H9 (cell line): ENCODE measurements at regions not wholly inside any gene's neighbourhood (a gene's known extent, or its start where the extent isn't known, plus 50 kb on each side); places are given as distances from the start of the nearest gene placed in this dataset.

Source experiments
- DNase-seq: peaks from one replicate; pipeline ENCODE4 v3.0.0-alpha.2; 2017
- H2AFZ ChIP-seq: one replicate; pipeline ENCODE4 v1.6.1; 2013; ENCODE audit warnings: mild to moderate bottlenecking, low read length, control low read depth, moderate library complexity
- H2AK5ac ChIP-seq: 2 replicates; pipeline ENCODE4 v1.6.1; 2013; ENCODE audit warnings: low read length, control low read depth, mixed read lengths; ENCODE audit not compliant: insufficient read length
- H2BK120ac ChIP-seq: one replicate; pipeline ENCODE4 v1.6.1; 2013; ENCODE audit warnings: low read depth, mild to moderate bottlenecking, low read length, control low read depth, inconsistent platforms; ENCODE audit not compliant: poor library complexity, severe bottlenecking
- H2BK12ac ChIP-seq: 2 replicates; pipeline ENCODE4 v1.6.1; 2013; ENCODE audit warnings: low read length, control low read depth, mixed read lengths, low read depth; ENCODE audit not compliant: insufficient read length
- H2BK15ac ChIP-seq: 2 replicates; pipeline ENCODE4 v1.6.1; 2013; ENCODE audit warnings: low read depth, low read length, control low read depth
- H2BK20ac ChIP-seq: one replicate; pipeline ENCODE4 v1.6.1; 2013; ENCODE audit warnings: low read depth, mild to moderate bottlenecking, low read length, control low read depth, inconsistent platforms; ENCODE audit not compliant: poor library complexity, severe bottlenecking
- H2BK5ac ChIP-seq: 2 replicates; pipeline ENCODE4 v1.6.1; 2013; ENCODE audit warnings: low read length, control low read depth, mixed read lengths; ENCODE audit not compliant: insufficient read length
- H3K14ac ChIP-seq: 2 replicates; pipeline ENCODE4 v1.6.1; 2013; ENCODE audit warnings: low read length, control low read depth; ENCODE audit not compliant: insufficient read depth
- H3K18ac ChIP-seq: 2 replicates; pipeline ENCODE4 v1.6.1; 2013; ENCODE audit warnings: low read depth, mild to moderate bottlenecking, mixed read lengths, low read length, control low read depth; ENCODE audit not compliant: insufficient read length
- H3K23ac ChIP-seq: 2 replicates; pipeline ENCODE4 v1.6.1; 2013; ENCODE audit warnings: low read length, control low read depth, mixed read lengths, low read depth; ENCODE audit not compliant: insufficient read length
- H3K23me2 ChIP-seq: 2 replicates; pipeline ENCODE4 v1.6.1; 2013; ENCODE audit warnings: low read depth, mild to moderate bottlenecking, mixed read lengths, low read length, control low read depth; ENCODE audit not compliant: insufficient read length, poor library complexity, severe bottlenecking
- H3K27ac ChIP-seq: 2 replicates; pipeline ENCODE4 v1.5.1; 2013; ENCODE audit warnings: low read length, control low read depth, mixed read lengths, low read depth; ENCODE audit not compliant: insufficient read length
- H3K27me3 ChIP-seq: 2 replicates; pipeline ENCODE4 v1.6.1; 2013; ENCODE audit warnings: low read length, control low read depth, inconsistent platforms; ENCODE audit not compliant: insufficient read depth
- H3K4ac ChIP-seq: 2 replicates; pipeline ENCODE4 v1.6.1; 2013; ENCODE audit warnings: low read depth, mild to moderate bottlenecking, control low read depth, inconsistent platforms, low read length, moderate library complexity
- H3K4me1 ChIP-seq: 2 replicates; pipeline ENCODE4 v1.6.1; 2013; ENCODE audit warnings: low read length, control low read depth, inconsistent platforms; ENCODE audit not compliant: insufficient read depth
- H3K4me2 ChIP-seq: 2 replicates; pipeline ENCODE4 v1.6.1; 2013; ENCODE audit warnings: low read length, control low read depth, mixed read lengths; ENCODE audit not compliant: insufficient read length, insufficient read depth
- H3K56ac ChIP-seq: 2 replicates; pipeline ENCODE4 v1.6.1; 2013; ENCODE audit warnings: low read depth, mild to moderate bottlenecking, mixed read lengths, low read length, control low read depth; ENCODE audit not compliant: insufficient read length
- H3K79me1 ChIP-seq: 2 replicates; pipeline ENCODE4 v1.6.1; 2013; ENCODE audit warnings: low read depth, mild to moderate bottlenecking, moderate library complexity, low read length, control low read depth, inconsistent platforms; ENCODE audit not compliant: insufficient read depth, poor library complexity, severe bottlenecking
- H3K79me2 ChIP-seq: 2 replicates; pipeline ENCODE4 v1.6.1; 2013; ENCODE audit warnings: low read length, control low read depth, inconsistent platforms; ENCODE audit not compliant: insufficient read depth
- H3K9ac ChIP-seq: 2 replicates; pipeline ENCODE4 v1.6.1; 2013; ENCODE audit warnings: low read length, control low read depth, mixed read lengths; ENCODE audit not compliant: insufficient read length; ENCODE audit errors: extremely low read depth
- H3K9me3 ChIP-seq: one replicate; pipeline ENCODE4 v1.6.1; 2013; ENCODE audit warnings: low read depth, low read length, inconsistent platforms; ENCODE audit not compliant: control insufficient read depth
- H3T11ph ChIP-seq: one replicate; pipeline ENCODE4 v1.6.1; 2013; ENCODE audit warnings: mild to moderate bottlenecking, low read length, control low read depth, inconsistent platforms
- H4K20me1 ChIP-seq: one replicate; pipeline ENCODE4 v1.6.1; 2013; ENCODE audit not compliant: control insufficient read depth, insufficient read length, insufficient read depth
- H4K5ac ChIP-seq: 2 replicates; pipeline ENCODE4 v1.6.1; 2013; ENCODE audit warnings: low read depth, mild to moderate bottlenecking, mixed read lengths, low read length, control low read depth; ENCODE audit not compliant: insufficient read length
- H4K8ac ChIP-seq: replicated peaks from 2 replicates; pipeline ENCODE4 v1.6.1; 2013; ENCODE audit warnings: low read length, control low read depth, mixed read lengths, low read depth; ENCODE audit not compliant: insufficient read length
- H4K91ac ChIP-seq: 2 replicates; pipeline ENCODE4 v1.6.1; 2013; ENCODE audit warnings: low read depth, mild to moderate bottlenecking, moderate library complexity, mixed read lengths, low read length, control low read depth; ENCODE audit not compliant: insufficient read length
- H3K27ac Mint-ChIP-seq, 3 experiments: 2 replicates in 2 of 3; 3 replicates in 1 of 3; pipeline ENCODE4 v1.8.0; 2020 to 2021; ENCODE audit warnings: mixed read lengths in 3 of 3, mild to moderate bottlenecking in 1 of 3, moderate library complexity in 1 of 3
- H3K27me3 Mint-ChIP-seq: 2 replicates; pipeline ENCODE4 v1.8.0; 2021; ENCODE audit warnings: low read depth, mild to moderate bottlenecking, moderate library complexity, mixed read lengths
- H3K36me3 Mint-ChIP-seq, 3 experiments: 2 replicates in 2 of 3; 3 replicates in 1 of 3; pipeline ENCODE4 v1.8.0; 2020 to 2021; ENCODE audit warnings: low read depth in 3 of 3, mixed read lengths in 3 of 3; ENCODE audit not compliant: insufficient read depth in 1 of 3
- H3K4me1 Mint-ChIP-seq, 2 experiments: 2 replicates each; pipeline ENCODE4 v1.8.0; 2020; ENCODE audit warnings: mixed read lengths in 2 of 2
- H3K4me3 Mint-ChIP-seq, 2 experiments: 2 replicates in 1 of 2; 3 replicates in 1 of 2; pipeline ENCODE4 v1.8.0; 2020 to 2021; ENCODE audit warnings: mild to moderate bottlenecking in 2 of 2, mixed read lengths in 2 of 2, moderate library complexity in 1 of 2
- H3K9me3 Mint-ChIP-seq, 2 experiments: 2 replicates in 1 of 2; 3 replicates in 1 of 2; pipeline ENCODE4 v1.8.0; 2020; ENCODE audit warnings: mild to moderate bottlenecking in 2 of 2, mixed read lengths in 2 of 2, moderate library complexity in 1 of 2
- WGBS: extraction: QIAGEN DNeasy Blood & Tissue Kit; methylation state at CpG from one replicate; pipeline ENCODE4 v1.1.7; 2013; ENCODE audit warnings: missing lambda C conversion rate, low lambda C conversion rate, mixed read lengths; ENCODE audit not compliant: insufficient read length; ENCODE audit errors: extremely low coverage; 5-methylcytosine and 5-hydroxymethylcytosine counted together
- TF ChIP-seq, protein P1 (sequence below): fragments of 200-600 bp; sonication (generic); conservative IDR thresholded peaks from 3 replicates; pipeline ENCODE4 v1.8.0; 2021; ENCODE audit warnings: antibody characterized with exemption, mild to moderate bottlenecking

DNA sequence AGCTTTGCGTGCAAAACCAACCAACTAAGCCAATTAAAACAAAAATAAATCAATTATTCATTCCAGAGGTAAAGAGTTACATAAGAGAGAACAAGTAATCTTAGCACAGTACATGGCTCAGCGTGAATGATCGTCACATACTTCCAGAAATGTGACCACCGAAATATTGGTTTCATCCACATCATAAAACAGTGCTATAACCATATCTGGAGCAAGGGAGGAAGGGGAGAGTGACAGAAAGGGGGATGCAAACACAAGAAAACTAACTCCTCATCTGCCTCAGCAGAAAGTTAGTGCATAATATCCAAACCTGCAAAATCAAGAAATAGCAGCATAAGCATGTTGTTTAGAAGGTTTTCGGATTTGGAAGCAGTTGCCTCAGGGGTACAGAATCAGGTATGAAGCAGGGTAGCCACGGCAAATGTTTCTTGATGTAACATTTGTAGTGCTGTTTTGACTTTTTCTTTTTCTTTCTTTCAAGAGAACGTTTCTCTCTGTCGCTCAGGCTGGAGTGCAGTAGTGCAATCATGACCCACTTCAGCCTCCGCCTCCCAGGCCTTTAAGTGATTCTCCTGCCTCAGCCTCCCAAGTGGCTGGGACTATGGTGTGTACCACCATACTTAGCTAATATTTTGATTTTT is 93.9 kb upstream of the EGLN3 start:
- Mint-ChIP-seq H3K27me3 (0 out of 2 replicates have a peak, but pooled peaks cover 1% of the 10 kb centered on the region), H3K4me3 (no peak overlapping the region)
- H4K20me1 ChIP-seq = no peaks in the 10 kb centered on the region

More for the DNA sequence above, 93.9 kb upstream of the EGLN3 start:
- Histone ChIP-seq H3K79me1 (no peaks in the 10 kb centered on the region), H2BK12ac (no peak overlapping the region), H2AFZ (no peak overlapping the region), H2BK120ac (no peak overlapping the region), H3K79me2 (no peaks in the 10 kb centered on the region), H4K8ac (no peak overlapping the region), H3K23me2 (no peaks in the 10 kb centered on the region), H3K27ac (no peak overlapping the region), H4K91ac (no peak overlapping the region), H3K56ac (no peak overlapping the region), H3K9me3 (no peaks in the 10 kb centered on the region), H2BK5ac (no peak overlapping the region), H2BK20ac (no peak overlapping the region), H3K23ac (no peak overlapping the region), H2BK15ac (no peak overlapping the region), H3K27me3 (no peaks in the 10 kb centered on the region), H3K14ac (no peak overlapping the region), H3K4ac (no peak overlapping the region), H3K9ac (no peak overlapping the region), H2AK5ac (no peak overlapping the region), H3K18ac (no peak overlapping the region), H3K4me2 (no peak overlapping the region), H4K5ac (no peak overlapping the region), H3K4me1 (peaks cover 5% of the 10 kb centered on the region), H3T11ph (no peak overlapping the region)
- Mint-ChIP-seq H3K4me1 (peaks cover 5 to 8% of the 10 kb centered on the region in 2 experiments), H3K27ac (no peak overlapping the region; a peak in 1 of 7 replicates), H3K9me3 (no peaks in the 10 kb centered on the region), H3K36me3 (no peaks in the 10 kb centered on the region; a peak in 1 of 7 replicates)
- TF ChIP-seq, protein P1, sequence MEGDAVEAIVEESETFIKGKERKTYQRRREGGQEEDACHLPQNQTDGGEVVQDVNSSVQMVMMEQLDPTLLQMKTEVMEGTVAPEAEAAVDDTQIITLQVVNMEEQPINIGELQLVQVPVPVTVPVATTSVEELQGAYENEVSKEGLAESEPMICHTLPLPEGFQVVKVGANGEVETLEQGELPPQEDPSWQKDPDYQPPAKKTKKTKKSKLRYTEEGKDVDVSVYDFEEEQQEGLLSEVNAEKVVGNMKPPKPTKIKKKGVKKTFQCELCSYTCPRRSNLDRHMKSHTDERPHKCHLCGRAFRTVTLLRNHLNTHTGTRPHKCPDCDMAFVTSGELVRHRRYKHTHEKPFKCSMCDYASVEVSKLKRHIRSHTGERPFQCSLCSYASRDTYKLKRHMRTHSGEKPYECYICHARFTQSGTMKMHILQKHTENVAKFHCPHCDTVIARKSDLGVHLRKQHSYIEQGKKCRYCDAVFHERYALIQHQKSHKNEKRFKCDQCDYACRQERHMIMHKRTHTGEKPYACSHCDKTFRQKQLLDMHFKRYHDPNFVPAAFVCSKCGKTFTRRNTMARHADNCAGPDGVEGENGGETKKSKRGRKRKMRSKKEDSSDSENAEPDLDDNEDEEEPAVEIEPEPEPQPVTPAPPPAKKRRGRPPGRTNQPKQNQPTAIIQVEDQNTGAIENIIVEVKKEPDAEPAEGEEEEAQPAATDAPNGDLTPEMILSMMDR = no peak
- no peak for DNase-seq
- no CpG with 5 or more reads among the region's 9 CpGs for WGBS
